IPS DF 19.7 (cell line): ENCODE measurements at regions not wholly inside any gene's neighbourhood (a gene's known extent, or its start where the extent isn't known, plus 50 kb on each side); places are given as distances from the start of the nearest gene placed in this dataset.
A peak's percentile ranks its signal among the peaks of the same experiment; 100 is the strongest.
"Not testable (repeated sequence)": the region's sequence is repeated elsewhere in the genome, so short reads cannot be mapped to it uniquely, and the experiment has no call there.

Source experiments
- DNase-seq: peaks from one replicate; pipeline ENCODE4 v3.0.0-alpha.2; 2013; ENCODE audit warnings: low read depth, low spot score

DNA sequence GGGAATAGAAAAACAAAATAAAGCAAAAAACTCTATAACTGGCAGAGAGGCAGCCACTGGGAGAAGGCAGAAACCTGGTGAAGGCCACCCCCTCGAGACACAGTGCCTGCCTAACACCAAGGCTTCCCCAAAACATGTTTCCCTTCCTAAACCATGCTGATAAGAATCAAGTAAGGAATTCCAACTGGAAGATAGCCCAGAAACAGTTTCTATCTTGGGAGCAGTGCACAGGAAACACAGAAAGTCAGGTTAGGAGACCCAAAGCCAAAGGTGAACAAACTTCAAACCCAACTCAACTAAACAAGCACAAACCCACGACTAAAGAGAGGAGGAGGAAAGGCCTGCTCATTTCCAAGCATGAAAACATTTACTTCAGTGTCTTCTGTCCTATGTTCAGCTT is 433.7 kb upstream of the RGS17 start:
- DNase-seq = no peak

DNA sequence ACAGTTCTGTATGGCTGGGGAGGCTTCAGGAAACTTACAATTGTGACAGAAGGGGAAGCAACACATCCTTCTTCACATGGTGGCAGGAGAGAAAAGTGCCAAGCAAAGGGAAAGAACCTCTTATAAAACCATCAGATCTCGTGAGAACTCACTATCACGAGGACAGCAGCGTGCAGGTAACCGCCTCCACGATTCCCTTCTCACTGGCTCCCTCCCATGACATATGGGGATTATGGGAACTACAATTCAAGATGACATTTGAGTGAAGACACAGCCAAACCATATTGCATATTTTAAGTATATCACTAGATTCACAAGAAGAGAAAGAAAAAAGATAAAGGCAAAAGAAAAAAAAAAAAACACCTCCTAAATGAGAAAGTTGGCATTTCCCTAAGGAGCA is 431.9 kb upstream of the RGS17 start:
- no peak for DNase-seq

DNA sequence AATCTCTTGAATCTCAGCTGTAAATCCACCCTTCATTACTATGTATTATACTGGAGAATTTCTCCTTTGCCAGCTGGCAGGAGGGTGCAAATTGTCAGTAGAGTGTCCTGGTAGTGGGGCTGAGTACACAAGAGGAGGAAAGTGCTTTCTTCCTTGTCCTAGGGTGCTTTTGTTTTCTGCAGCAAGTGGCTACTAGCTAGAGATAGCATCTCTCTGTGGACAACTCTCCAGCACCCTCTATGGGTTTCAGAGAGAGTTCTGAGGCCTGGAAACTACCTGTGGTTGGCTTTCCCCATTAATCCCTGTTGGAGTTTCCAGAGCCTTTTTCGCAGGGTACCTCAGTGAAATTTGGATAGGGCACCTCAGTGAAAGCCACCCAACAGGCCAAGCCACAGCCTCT is 422.5 kb upstream of the RGS17 start:
- peak; percentile 60 for DNase-seq

DNA sequence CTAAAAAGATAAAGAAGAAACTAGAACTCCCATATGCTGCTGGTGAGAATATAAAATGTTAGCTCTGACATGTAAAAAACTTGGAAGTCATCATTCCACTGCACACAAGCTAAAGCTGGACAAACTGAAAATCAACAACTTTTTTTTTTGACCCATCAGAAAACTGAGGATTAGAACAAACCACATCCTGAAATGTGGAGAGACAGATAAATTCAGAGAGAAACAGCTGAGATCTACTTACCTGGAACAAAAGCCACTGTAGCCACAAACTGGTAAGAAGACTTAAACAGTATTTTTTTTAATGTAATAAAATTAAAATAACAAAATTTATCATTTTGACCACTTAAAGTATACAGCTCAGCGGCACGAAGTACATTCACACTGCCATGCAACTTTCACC is 408.5 kb upstream of the RGS17 start:
- DNase-seq = no peak

DNA sequence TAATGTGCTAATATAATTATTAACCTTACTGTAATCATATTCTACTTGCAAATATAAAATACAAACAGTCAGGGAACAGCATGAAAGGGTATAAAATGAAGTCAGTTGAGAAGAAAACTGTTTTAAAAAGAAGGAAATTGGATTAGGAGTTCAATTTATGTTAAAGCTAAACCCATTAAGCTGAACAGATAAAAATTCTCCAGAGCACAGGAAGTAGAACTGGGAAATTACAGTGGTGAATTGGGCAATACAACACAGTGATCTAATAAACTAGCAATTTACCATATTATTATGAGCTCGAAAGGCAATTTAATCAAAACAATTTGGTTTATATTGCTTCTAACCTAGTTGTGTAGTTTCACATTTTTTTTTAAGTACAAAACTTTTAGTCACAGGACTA is 407.4 kb upstream of the RGS17 start:
- DNase-seq = no peak

DNA sequence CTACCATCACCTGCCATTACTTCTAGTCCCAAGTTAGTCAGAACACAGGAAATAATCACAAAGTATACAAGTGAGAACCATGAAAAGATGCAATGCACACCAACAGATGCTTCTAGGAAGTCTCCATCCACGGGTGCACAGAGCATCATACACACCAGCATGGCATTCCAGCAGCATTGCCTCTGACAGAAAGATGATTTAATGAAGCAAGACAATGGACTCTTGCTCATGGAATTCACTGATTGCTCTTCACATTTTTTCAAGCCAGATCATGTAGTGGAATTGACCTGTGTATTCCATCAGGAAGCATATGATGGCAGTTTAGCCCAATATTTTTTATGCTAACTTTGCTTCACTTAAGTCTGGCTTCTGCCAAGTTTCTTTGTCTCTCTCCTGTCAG is 406.3 kb upstream of the RGS17 start:
- DNase-seq = no peak

DNA sequence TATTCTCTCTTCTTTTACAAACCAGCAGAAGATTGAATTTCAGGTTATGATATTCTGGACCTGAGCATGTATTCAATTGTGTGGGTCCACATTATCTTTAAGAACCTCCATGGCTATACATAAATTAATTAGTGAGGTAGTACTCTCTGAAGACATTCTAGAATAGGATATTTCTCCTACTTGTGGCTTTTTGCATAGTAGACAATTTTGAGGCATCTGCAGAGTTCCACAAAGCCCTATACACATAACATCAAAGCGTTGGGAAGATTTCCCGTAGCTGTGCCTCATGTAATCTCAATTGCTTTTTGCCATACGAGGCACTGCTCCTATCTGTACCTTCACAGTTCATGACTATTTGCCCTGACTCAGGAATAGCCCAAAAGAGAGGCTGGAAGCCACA is 395.4 kb upstream of the RGS17 start:
- no peak for DNase-seq

DNA sequence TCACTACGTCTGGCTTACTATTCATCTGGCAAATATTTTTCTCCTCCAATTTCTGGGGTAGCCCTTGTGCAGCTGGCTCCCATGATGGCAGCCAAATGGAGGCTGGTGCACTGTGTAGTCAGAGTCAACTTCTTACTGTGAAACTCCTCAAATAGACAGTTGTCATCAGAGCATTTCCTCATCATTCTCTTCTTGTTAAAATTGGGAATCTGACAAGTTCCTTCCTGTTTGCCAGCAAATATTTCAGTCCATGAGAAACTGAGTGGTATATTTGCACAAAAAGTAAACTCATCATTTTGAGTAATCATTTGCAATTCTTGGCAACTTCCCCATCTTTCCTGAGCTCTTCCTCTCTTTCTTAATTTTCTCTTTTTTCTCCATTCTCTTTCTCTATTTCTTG is 394.9 kb upstream of the RGS17 start:
- no peak for DNase-seq

DNA sequence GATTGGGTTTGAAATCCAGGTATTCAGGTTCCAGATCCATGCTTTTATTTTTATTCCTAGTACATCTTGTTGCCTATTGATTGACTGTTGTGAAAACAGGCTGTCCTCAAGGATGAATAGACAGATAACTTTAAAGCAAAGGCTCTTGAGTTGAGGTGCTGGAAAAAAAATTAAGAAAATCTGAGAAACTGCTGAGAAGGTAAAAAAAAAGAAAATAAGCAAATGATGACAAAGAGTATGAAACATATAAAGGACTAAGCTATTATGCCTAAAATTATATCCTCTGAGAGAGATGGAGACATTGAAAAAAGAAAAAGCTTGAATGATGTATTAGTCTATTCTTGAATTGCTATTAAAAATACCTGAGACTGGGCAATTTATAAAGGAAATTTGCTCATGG is 392.3 kb upstream of the RGS17 start:
- no peak for DNase-seq

DNA sequence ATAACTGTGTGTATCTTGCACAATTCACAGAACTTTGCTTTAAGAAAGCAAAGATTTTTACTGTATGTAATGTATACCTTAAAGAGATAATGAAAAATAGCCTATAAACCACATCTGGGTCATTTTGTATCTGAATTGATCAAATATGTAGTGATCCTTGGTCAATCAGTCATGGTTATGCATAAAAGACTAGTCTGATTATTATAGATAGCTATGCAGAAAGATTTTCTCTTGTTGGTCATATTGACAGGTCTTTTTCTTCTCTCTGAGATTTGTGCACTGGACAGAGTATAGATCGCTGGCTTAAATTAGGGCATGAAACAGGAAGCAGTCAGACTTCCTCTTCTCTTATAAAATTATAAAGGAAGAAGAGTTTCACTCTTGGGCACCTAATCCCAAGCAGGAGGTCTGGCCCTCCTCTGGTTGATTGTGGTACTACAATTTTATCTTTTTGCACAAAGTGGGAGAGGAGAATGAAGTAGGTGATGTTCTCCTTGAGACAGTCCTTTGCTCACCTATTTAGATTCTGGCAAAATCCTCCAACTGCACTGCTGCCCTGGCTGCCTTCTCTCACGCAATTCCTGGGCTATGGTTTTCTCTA is 380.9 kb upstream of the RGS17 start:
- DNase-seq = no peak

DNA sequence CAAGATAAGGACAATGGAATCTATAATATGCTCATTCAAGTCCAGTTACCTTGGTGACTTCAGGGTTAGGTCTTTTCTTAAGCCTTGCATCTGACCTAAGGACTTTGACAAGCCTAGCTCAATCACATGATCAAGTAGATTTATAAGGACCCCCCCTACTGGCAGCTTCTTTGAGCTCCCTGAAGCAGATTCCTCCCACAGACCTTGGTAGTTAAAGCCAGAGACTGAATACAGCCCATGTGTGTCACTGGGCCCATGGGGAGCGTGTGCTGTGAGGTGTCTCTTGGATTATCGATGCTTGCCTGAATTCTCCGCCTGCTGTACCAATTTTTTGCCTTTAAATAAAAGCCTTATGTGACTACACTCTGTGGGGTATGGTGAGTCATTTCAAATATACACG is 372.7 kb upstream of the RGS17 start:
- peak; percentile 42 for DNase-seq

DNA sequence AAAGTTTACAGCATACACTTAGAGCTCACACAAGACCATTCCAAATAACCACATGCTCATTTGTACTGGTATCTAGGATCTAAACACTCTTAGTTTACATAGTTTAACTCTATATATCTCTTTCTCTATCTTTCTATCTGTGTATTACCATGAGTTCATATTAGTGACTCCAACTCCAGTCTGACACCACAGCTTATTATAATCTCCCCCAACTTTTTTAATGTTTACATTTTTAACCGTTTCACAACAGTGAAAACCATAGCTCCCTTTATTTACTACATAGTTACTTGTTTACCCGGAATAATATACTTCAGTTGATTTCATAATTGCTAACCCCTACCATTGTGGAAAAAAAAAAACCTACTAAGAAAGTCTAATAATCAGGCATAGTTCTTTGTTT is 362.4 kb upstream of the RGS17 start:
- DNase-seq = no peak

DNA sequence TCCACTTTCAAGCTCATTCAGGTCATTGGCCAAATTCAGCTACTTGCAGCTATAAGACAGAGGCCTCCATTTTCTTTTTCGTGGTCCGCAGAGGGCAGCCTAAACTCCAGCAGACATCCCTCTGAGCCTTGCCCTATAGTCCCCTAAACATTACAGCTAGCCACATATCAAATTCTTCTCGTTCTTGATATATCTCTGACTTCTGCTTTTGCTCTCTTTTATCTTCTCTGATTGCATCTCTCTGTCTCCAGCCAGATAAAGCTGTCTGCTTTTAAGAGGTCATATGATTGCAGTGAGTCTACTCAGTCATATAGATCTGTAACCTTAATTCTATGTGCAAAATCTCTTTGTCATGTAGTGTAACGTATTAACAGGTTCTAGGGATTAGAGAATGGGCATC is 358.4 kb upstream of the RGS17 start:
- no peak for DNase-seq

DNA sequence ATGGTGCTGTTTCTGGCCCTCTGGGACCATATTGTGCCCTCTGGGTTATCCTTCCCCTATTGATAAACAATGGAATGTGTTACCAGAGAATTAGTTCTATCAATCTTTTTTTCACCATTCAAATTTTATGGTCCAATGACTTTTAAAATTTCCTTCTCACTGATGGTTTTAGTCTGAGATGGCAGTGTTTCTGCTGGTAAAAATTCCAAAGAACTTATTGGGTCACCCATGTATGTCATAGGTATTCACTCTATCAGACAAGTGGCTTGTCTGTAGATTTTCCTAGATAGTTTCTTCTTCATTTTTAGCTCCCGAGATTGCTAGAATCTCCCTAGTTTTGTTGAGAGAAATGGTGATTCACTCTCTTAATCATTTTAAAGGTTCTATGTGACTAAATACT is 357.2 kb upstream of the RGS17 start:
- DNase-seq = no peak

DNA sequence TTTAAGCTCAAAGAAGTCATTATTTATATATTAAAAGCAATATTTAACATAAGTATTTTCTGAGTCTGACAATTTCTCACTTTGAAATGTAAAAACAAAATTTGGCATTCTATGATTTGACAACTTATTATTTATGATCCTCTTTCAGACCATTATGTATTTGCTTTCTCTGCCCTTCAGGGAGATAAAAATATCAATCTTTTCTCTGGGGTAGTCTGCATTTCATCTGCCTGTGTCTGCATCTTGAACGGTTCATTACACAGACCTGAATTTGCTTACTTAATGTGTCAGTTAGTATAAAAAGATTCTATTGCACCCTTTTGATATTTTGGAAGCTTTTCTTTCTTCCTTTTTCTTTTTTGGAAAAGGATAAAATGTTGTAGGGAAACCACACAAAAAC is 354.0 kb upstream of the RGS17 start:
- DNase-seq = no peak

DNA sequence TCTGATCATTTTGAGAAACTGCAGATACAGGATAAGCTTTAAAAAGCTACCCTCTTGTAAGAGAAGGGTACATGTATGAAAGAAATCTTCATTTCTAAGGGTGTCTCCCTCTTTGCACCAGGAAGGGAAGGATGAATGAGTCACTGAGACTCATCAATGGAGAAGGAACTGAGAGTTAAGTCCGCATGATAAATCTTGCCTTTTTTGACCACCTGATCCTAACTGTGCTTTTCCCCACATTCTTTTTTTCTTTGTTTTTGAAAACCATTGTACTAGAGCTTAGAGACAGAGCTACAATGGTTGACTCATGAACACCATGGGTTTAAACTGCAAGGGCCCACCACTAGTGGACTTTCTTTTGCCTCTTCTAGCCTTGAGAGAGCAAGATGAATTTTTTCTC is 353.0 kb upstream of the RGS17 start:
- DNase-seq = no peak

DNA sequence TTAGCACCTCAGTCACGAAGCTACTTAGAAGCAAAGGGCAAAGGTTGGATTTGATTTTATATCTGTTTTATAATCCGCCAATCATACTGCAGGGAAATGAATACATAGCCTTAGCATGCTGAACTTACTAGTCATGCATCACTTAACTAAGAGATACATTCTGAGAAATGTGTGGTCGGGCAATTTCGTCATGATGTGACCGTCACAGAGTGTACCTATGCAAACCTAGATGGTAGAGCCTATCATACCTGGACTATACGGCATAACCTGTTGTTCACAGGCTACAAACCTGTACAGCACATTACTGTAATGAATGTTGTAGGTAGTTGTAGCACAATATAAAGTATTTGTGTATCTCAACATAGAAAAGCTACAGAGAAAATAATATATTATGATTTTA is 345.2 kb upstream of the RGS17 start:
- DNase-seq = no peak

DNA sequence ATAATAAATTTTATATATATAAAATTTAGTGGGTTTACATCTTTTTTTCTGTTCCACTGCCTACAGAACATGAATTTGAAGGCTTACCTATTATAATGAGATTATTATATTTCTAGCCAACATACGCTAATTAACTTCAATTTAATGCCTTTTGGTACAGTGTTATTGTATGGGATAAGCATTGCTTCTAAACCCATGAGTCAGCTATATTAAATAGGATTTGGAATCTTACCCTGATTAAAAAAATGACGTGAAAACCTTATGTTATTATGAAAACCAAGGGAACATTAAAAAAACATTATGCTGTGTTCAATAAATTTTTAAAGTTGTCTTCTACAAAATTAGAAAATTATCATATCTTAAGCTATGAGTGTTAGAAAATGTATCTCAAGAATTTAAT is 334.0 kb upstream of the RGS17 start:
- DNase-seq = no peak

DNA sequence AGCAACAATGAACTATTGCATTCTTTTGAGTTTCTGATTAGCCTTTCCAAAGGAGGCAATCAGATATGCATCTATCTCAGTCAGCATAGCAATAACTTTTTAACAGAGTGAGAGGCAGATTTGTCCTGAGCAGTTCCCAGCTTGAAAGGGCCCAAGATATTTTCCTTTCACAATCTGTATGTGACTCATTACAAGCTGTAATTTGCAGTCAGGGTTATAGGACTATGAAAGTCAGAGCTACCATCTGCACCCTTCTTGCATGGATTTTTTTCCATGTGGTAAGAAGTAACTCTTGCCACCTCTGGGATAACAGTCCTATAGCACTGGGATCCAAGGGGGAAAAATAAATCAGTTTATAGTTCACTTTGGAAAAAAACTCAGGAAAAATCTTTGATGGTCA is 318.2 kb upstream of the RGS17 start:
- no peak for DNase-seq

DNA sequence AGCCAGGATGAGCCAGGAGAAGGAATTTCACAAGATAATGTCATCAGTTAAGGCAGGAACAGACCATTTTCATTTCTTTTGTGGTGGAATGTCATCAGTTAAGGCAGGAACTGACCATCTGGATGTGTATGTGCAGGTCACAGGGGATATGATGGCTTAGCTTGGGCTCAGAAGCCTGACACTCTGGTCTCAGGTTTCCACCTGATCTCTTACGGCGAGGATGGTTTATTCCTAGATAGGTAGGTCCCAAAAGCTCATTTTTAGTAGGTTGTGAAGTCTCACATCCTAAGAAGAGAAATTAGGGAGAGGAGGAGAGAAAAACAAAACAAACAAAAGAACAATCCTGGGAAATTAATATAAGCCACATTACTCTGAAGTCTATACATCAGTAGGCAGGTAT is 311.7 kb upstream of the RGS17 start:
- not testable (repeated sequence) for DNase-seq

DNA sequence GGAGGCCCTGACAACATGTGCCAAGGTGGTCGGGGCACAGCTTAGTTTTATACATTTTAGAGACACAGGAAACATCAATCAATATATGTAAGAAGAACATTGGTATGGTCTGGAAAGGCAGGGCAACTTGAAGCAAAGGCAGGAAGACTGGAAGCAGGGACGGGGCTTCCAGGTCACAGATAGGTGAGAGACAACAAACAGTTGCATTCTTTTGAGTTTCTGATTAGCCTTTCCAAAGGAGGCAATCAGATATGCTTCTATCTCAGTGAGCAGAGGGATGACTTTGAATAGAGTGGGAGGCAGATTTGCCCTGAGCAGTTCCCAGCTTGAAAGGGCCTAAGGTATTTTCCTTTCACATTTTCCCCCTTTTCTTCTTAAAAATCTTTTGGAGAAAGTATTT is 311.0 kb upstream of the RGS17 start:
- DNase-seq = no peak

DNA sequence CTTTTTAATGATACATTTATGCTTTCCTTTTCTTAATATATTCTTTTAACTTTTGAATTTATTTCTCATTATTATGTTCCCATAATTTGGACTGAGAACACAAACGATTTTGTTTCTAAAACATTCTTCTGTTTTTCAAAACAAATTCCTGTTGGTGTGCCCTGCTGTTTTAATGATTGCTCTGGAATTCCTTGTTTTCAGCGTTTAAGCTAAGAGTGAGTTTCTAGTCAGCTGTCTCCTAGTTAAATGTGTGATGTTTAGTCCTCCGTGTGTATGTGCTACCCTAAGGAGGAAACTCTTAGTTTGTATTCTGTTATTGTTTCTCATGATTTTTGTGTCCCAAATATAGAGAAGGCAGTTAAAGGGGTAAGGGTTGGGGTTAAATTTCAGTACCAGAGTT is 306.1 kb upstream of the RGS17 start:
- DNase-seq = no peak

DNA sequence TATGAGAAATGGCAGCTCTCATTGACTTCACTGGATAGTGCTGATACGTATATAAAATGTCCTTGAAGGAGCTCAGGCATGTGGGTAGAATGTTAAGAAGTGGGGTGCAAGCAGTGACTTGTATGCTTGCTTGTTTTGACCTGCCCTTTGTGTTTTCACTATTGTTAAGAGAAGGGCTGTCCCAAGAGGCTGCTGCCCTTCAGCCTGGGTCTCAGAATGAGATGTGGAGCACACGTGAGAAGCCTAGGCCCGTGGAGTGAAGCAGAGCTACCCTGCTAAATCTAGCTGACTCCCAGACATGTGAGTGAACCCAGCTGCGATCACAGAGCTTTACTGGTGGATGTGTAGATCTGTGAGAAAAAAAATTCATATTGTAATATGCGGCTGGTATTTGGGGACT is 305.3 kb upstream of the RGS17 start:
- DNase-seq = no peak

DNA sequence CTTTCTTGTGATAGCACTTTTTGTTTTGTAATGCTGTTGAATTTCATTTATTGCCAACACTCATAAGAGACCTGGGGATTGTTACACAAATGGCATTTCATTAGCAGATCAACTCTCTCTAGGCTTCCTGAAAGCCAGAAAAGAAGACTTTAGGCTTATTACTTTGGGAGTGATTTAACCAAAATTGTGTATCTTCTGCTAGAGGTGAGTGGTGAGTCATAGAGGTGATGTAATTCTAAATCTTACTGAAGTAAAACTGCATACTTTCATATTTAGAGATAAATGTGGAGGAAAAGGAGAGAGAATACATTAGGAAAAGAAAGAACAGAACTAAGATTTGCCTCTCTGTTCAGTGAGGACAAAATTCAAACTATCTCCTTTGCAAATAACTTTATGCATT is 304.7 kb upstream of the RGS17 start:
- DNase-seq = no peak

DNA sequence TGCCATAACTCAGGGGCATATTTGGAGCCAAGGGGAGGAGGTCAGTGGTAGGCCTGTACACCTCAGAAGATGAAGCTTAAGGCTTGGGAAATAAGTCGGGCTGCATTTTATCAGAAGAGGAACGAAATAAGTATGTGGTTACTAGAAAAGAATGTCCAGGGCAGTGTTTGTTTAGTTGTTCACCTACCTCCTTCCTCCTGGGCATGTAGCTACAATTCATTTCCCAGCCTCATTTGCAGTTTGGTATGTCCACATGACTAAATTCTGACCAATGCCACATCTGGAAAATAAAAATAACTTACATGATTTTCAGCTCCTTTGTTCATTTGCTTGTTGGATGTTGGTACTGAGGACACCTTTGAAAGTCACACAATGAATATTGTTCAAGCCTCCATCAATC is 294.5 kb upstream of the RGS17 start:
- no peak for DNase-seq
